HG03521 (cell line): ENCODE measurements at regions not wholly inside any gene's neighbourhood (a gene's known extent, or its start where the extent isn't known, plus 50 kb on each side); places are given as distances from the start of the nearest gene placed in this dataset.
A peak's percentile ranks its signal among the peaks of the same experiment; 100 is the strongest.

Experiments used
- ATAC-seq: cut with Tn5 transposase; IDR thresholded peaks from one replicate; pipeline ENCODE4 v1.9.1; 2021; ENCODE audit warnings: mild to moderate bottlenecking, moderate library complexity; ENCODE audit not compliant: unreplicated experiment

DNA sequence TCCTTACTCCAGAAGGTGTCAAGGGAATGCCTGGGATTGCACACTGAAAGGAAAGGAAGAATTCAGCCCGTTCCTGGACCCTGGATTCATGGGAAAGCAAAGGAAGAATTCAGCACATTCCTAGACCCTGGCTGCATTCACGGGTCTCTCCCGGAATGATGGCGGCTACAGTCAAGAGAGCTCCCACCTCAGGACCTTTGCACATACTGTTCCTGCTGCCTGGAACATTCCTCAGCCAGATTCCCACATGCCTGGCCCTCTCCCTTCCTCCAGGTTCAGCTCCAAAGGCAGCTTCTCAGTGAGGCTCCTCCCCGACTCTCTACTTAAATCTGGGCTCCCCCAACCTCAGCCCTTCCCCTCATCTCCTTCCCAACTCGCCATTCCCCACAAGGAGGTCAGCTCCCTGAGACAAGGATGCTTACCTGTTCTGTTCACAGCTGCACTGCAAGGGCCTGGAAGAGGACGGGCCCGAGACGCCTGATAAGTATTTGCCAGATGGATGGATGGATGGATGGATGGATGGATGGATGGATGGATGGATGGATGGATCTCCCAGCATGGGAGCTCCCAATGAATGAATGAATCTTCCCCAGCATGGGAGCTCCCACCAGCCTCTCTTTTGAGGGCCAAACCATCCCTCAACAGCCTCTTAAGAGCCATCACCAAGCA lies 77.4 kb downstream of the NCOR2 start:
- no peak for ATAC-seq

DNA sequence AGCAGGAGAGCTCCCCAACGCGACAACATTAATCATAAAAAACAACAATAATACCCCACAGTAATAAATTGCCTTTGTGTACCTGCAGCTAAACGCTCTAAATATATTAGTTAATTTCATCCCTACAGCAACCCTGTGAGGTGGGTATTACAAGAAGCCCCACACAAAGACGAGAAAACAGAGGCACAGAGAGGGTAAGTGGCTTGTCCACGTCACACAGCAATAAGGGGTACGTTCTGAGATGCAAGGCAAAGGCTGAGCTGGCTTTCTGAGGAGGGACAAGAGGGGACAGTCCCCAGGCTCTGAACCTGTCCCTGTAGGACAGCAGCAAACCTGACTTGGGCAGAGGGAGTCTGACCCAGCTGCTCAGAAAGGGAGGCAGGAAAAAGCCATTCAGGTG lies 78.2 kb downstream of the NCOR2 start:
- no peak for ATAC-seq

DNA sequence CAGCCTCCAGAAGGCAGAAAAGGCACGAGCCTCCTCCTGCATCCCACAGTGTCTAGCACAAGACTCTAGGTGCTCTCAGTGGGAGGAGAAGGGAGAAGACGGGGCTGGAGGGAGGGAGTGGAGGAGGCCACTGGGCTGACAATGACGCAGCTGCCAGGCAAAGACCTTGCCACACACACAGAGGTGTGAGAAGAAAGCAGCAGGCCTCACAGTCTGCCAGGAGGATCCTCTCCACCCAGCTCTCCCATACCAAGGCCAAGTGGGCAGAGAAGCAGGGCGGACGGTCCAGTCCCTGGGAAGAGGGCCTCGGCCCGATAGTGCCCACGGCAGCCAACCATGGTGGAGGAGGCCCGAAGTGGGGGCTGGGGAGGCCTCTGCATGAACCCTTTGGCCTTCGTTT lies 78.9 kb downstream of the NCOR2 start:
- no peak for ATAC-seq

DNA sequence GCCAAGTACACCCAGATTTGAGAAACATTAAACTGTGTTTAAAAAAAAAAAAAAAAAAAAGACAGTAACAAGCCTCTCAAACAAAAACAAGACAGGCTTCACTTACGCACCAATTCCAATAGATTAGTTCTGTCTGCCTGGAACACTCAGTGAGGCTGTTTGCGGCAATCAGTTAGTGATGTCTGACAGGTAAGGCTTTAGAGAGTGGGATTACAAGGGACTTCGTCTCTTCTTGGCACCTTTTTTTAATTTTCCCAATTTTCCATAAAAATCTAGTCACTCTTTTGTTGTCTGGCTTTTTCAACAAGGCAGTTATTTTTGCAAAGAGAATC lies 79.6 kb downstream of the NCOR2 start:
- ATAC-seq: no peak

DNA sequence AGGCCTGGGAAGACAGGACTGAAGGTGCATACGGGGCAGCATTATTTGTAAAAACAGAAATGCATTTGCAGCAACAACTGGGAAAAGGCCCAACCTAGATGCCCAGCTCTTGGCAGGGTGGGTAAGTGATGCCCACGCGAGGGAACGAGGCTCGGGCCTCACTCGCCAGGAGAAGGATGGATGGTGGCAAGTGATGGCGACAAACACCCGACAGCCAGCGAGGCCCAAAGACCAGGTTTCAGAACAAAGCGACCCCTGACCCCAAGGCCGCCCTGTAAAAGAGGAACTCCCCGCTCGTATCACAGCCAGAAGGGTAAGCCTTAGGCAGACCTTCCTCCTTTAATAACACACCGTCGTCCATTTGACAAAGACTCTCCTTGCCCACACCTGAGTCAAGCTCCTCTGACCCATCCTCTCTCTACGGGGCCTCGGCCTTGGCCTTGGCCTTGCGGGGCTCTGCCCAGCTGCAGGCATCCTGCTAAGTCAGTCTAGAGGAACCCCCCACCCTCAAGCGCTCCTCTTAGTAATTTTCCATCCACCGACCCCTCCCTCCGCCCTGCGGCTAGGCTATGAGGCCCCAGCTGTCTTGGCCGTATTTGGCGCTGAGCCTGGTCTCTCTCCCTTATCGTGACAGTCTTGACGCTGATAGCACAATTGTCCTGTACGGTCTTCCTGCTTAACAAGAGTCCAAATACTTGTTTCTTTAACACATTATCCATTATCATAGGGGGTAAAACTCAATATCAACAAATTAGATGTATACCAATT lies 80.2 kb downstream of the NCOR2 start:
- ATAC-seq: no peak

DNA sequence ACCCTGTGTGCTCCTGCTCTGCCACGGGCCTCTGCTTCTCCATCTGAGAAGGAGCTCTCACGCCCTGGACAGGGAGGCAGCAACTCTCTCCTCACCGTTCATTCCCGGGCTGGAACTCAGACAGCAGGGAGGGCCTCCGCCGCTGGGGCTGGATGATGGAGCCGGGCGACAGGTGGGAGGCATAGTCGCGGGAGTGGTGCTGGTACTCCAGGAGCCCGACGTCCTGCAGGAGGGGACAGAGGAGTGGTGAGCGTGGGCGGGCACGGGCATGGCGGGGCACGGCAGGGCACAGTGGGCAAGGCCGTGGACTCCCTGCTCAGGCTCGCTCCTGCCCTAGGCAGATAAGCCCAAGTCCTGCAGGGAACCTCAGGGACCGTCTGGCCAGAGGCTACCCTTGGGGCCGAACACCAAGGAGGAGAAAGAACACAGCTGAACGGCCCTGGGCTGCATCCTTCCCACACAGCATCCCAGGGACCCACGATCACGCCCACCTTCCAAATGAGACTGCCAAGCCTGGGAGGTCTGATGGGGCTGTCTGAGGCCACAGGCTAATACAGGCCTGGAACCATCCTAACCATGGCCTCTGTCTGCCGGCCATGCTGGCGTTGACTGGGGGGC lies 81.0 kb downstream of the NCOR2 start:
- ATAC-seq: no peak

DNA sequence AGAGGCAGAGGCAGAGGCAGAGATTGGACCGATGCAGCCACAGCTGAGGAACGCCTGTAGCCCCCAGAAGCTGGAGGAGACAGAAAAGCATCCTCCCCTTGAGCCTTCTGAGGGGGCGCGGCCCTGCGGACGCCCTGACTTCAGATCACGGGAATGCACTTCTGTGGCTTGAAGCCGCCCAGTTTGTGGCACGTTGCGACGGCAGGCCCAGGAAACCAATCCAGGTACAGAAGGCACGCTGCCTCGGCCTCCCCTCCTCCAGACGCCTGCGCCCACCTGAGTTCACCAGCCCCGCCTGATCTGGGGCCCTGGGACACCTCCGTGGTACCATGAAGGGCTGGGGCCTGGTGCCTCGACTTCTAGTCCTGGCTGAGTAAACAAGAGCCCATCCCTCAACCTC lies 82.0 kb downstream of the NCOR2 start:
- no peak for ATAC-seq

DNA sequence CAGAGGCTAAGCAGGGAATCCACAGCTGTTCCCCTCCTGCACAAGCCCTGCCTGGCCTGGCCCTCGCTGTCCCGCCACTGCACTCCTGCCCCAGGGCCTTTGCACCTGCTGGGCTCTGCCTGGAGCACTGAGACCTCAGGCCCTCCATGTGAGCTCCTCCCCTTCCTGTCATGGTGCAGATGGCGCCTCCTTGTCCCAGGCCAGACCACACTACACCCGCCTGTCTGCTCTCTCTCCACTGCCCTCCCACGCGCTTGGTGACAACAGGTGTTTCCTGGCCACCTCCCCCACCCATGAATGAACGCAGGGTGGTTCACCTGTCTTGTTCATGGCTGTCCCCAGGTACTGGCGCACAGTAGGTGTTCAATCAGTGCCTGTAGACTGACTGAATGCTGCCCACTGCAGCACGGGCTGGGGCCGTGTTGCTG lies 82.9 kb downstream of the NCOR2 start:
- ATAC-seq: no peak

DNA sequence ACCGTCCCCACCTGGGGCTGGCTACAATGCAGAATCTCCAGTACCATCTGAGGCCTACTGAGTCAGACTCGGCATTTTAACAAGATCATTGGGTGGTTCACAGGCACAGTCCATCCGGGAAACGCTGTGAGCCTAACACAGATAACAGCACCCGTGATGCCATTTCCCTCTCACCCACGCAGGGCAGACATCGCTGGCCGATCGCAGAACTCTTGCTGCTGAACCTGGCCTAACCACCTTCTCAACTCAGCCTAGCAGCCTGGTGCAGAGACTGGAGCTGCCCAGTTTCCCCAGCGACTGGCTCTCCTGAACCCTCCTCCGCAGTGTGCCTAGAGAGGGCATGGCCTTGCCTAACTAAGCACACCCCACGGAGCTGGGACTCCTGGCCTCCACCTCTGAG lies 83.3 kb downstream of the NCOR2 start:
- ATAC-seq: no peak

DNA sequence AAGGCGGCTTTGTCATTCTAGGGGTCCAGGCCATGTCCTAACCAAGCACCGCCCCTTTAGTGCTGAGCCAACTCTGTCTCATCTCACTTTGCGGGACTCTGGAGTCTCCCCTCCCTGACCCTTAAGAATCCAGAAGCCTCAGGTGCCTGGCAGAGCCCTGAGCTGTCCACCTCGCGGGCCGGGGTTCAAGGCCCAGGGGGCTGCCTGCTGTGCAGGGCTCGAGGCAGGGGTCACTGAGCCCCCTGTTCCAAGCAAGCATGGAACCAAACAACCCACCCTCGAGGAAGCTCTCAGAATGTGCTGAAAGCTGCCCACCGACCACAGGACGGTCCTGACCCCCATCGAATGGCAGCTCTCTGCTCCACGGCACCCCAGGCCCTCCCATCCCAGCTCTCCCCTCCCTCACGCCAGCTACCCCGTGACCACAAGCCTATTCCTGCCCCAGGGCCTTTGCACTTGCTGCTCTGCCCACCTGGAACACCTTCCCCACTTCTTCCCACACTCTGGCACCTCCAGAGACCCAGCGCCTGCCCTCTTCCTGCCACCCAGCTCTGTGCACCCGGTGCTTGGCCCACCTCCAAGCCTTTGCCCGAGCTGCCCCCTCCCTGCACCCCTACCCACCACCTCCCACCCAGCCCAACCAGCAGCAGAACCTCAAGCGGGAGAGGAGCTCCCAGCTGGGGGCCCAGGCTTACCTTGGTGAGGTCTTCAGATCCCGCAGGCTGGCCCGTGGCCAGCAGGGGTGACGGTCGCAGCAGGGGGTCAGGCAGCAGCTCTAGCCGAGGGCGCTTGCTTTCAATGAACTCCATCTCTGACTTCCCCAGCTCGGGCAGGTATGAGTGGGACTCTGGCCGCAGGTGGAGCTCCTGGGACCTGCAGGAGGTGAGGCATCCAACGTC lies 84.3 kb downstream of the NCOR2 start:
- no peak for ATAC-seq

DNA sequence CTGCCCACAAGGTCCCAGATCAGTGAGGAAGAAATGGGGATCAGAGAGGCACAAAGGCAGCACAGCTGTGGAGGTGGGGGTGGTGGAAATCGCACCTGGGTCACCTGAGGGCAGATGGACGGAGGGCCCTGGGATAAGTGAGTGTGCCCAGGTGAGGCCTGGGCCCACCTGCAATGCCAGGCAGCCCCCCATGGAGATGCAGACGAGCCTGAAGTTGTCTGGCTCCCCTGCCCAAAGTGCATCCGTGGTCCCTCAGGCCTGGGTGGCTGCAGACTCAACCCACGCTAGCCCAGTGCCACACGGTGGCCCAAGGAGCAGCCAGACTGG lies 84.9 kb downstream of the NCOR2 start:
- ATAC-seq: no peak

DNA sequence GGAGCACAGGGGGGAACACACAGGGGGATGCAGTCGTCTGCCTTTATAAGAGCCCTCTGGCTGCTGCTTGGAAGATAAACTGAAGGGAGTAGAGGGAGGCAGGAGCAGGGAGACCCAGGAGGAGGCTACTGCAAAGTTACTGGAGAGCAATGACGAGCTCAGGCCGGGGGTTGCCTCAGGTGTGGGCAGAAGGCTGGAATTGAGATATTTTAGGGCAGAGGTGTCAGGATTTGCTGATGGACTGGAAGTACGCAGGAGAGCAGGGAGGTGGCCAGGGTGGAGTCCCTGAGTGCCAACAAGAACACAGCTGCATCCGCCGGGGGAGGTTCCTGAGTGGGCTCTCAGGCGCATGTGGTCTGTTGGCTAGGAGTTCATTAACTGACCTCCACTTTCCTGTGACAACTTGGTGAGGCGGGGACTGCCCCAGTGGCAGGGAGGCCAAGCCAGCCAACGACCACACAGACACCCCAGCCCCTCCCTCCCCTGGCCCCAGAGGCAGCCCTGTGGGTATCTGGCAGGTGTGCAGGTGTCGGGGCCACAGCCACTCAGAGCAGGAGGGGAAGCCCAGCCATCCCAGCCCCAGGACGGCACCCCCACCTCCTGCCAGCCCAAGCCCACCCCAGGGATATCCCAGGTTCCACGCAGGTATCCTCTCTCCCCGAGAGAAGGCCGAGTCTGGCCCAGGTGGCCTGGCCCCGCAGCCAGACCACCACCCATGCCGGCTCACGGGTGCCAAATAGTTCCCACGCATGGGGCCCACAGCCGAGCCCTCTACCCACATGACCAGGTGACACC lies 85.4 kb downstream of the NCOR2 start:
- ATAC-seq: no peak

DNA sequence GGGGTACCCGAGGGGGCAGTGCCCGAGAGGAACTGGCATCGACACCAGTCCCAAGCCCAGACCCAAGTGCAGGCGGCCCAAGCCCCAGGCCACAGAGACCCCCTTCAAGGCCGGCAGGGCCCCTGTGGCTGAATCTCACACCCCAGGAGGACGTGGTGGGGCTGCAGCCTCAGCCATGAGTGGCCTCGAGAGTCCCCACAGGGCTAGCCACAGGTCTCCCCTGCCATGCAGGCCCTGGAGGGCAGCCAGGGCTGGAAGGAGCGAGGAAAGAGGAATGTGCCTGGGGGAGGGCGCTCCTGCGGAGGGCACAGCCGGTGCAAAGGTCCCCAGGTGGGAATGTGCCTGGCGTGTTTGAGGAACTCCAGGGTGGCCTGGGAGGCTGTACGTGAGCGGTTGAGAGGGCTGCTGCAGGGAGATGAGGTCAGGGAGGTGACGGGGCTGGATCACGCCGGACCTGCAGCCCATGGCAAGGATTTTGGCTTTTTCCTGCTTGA lies 86.1 kb downstream of the NCOR2 start:
- no peak for ATAC-seq

DNA sequence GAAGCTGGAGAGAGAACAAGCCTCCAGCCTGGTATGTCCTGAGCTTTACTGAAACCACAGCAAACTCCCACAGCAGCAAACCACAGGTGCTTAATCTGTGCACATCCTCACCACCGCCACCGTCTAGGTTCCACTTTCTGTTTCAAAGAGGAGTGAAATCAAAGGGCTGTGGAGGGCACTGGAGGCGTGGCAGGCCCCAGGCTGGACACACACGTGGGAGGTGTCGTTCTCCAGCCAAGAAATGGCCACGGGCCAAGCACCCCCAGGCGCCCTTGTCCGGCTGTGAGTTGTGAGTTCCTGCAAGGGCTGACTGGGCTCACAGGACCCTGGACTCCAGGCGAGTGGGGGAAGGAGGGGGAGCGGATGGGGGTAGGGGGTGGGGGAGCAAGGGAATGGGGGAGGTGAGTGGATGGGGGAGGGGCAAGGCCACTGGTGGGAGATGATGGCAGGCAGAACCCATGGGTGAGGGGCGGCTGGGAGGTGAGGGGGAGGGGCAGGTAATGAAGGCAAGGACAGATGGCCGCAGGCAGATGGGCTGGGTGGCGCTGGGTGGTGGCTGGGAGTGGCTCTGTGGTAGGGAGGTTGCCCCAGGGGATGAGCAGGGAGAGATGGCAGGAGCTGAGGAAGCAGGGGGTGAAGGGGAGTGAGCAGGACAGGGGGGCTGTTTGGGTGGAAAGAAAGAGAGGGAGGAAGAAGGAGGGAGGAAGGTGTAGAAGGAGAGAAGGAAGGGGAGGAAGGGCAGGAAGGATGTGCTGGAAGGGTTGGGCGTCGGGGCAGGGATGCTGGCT lies 86.7 kb downstream of the NCOR2 start:
- peak; percentile 66 for ATAC-seq

DNA sequence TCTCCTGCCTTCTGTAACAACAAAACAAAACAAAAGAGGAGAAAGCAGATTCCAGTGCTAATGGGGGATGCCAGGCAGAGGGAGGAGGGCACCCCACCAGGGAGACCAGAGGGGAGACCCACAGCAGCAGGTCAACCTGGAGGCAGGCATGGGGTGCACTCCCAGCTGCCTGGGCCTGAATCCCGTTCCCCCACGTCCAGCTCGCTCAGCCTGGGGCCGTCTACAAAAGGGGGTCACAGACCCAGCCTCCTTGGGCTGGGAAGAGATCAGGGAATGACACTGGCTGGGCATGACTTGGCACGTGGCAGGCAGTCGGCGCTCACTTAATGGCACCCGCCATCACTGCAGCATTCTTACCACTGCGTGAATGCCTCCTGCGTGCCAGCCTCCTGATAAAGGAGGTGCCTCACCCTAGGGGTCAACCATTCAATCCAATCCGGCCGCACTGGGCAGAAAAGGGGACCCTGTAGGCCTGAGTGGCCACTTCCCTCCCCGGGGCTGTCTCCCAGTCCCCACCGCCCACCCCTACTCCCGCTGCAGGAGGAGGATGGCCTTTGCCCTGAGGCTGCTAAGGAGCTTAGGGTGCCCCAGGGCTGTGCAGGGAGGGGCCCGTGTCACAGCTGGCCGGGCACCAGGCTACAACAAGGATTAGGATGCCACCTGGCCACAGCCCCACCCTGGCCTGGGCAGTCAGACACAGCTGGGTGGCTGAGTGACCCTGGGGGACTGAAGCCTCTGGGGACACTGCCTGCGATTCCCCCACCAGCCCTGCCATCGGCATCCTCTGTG lies 87.5 kb downstream of the NCOR2 start:
- ATAC-seq: no peak

DNA sequence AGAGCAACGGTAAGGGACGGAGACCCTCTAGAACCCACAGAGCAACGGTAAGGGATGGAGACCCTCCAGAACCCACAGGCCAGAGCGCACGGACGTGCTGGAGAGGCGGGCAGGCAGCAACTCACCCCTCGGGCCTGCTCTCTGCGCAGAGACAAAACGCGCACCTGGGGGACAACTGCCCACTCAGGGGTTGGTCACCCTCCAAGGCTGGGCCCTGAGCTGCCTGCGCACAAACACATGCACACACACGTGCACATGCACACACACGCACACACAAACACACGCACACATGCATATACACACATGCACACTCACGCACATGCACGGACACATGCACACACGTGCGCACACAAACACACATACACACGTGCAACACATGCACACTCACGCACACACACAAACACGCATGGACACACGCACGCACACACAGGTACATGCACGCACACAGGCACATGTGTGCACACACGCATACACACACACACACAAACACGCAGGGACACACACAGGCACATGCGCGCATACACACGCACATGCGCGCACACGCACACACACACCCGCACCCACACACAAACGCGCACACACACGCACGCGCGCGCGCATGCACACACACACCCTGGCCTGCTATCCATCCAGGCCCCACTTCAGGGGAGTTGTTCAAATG lies 88.3 kb downstream of the NCOR2 start:
- no peak for ATAC-seq

DNA sequence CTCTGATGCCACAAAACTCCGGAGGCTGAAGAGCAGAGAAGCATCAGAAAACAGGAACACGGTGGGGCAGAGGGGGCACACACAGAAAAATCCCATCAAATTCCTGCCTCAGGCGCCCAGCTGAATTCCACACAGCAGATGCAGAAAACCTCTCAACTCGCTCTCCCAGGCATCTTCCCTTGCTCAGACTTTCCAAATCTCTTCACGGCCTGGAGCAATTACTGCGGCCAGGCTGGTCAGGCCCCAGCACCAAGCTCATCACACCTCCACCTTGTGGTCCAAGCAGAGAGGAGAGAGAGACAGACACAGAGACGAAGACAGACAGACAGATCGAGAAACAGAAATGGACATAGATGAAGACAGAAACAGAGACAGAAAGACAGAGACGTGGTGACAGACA lies 89.0 kb downstream of the NCOR2 start:
- no peak for ATAC-seq

DNA sequence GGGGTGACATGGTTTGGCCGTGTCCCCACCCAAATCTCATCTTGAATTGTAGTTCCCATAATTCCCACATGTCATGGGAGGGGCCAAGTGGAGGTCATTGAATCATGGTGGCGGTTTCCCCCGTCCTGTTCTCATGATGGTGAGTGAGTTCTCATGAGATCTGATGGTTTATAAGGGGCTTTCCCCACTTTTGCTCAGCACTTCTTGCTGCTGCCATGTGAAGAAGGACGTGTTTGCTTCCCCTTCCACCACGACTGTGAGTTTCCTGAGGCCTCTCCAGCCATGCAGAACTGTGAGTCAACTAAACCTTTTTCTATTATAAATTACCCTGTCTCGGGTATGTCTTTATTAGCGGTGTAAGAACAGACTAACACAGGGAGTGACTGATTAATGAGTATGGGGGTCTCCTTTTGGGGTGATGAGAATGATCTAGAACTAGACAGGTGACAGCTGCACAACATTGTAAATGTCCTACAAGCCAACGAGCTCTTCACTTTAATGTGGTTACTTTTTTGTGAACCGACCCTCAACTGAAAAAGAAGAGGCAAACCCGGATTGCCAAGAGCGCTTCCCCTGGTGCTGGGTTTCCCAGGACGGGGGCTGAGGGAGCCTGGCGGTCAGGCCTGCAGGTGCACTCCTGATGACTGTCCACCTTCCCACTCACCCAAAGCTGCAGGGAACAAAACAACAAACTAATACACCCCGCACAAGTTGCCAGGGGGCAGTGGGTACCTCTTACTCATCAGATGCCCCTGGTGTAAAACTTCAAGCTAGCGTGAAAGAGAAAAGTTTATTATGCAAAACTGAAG lies 90.1 kb downstream of the NCOR2 start:
- no peak for ATAC-seq
